Endothelial cell of umbilical vein (primary cell): ENCODE measurements at regions not wholly inside any gene's neighbourhood (a gene's known extent, or its start where the extent isn't known, plus 50 kb on each side); places are given as distances from the start of the nearest gene placed in this dataset.

Experiments
- BruUV-seq: library from RNA; stranded (reverse); fragments of 400-500 nt; replicated peaks from 2 replicates; lab custom pipeline; 2021; lab: Mats Ljungman, UMichigan
- CTCF ChIA-PET: fragments of 300-600, 350-600 bp; sonication (Branson Sonifier 250); formaldehyde crosslinking; loops from one replicate; lab custom pipeline; 2021; ENCODE audit warnings: antibody characterized with exemption, inconsistent platforms; lab: Charles Lee
- POLR2A ChIA-PET: fragments of 300-600, 350-600 bp; sonication (Branson Sonifier 250); formaldehyde crosslinking; loops from one replicate; lab custom pipeline; 2021; ENCODE audit warnings: antibody characterized with exemption, inconsistent platforms; lab: Charles Lee
- DNase-seq: peaks from one replicate; pipeline ENCODE4 v3.0.0-alpha.2; 2011; ENCODE audit warnings: low read depth, low spot score
- FAIRE-seq: peaks from 2 replicates; lab custom pipeline; 2011; peaks lifted over from hg19 to GRCh38; lab: Jason Lieb, UNC
- H2AFZ ChIP-seq: 2 replicates; pipeline ENCODE4 v1.6.0; 2012; ENCODE audit warnings: low read depth, low read length, control low read depth, inconsistent platforms
- H3K27ac ChIP-seq: 2 replicates; pipeline ENCODE4 v1.5.1; 2011; ENCODE audit warnings: low read depth, mild to moderate bottlenecking, control low read depth, low read length, moderate library complexity; ENCODE audit not compliant: insufficient read depth
- H3K27me3 ChIP-seq, 2 experiments: 2 replicates each; pipeline versions ENCODE4 v1.6.0 to v1.6.1; 2011; ENCODE audit warnings: low read length in 2 of 2, mixed read lengths in 1 of 2; ENCODE audit not compliant: control insufficient read depth in 2 of 2, insufficient read depth in 2 of 2
- H3K36me3 ChIP-seq, 2 experiments: 2 replicates in 1 of 2; 3 replicates in 1 of 2; pipeline ENCODE4 v1.5.1; 2011; ENCODE audit warnings: low read length in 2 of 2, mild to moderate bottlenecking in 1 of 2, moderate library complexity in 1 of 2; ENCODE audit not compliant: control insufficient read depth in 2 of 2, insufficient read depth in 2 of 2; ENCODE audit errors: extremely low read depth in 1 of 2
- H3K4me1 ChIP-seq: 3 replicates; pipeline ENCODE4 v1.5.1; 2011; ENCODE audit warnings: mild to moderate bottlenecking, low read length; ENCODE audit not compliant: control insufficient read depth, insufficient read depth; ENCODE audit errors: extremely low read depth
- H3K4me2 ChIP-seq: 2 replicates; pipeline ENCODE4 v1.6.1; 2011; ENCODE audit warnings: low read length, control low read depth, mixed read lengths; ENCODE audit not compliant: insufficient read depth
- H3K4me3 ChIP-seq, 3 experiments: fragments of 200-600 bp in 1 of 3; sonication (generic), shearing (Covaris generic) in 1 of 3; replicated peaks in 1 of 3; 2 replicates each; pipeline ENCODE4 v1.5.1; 2011 to 2016; ENCODE audit warnings: control low read depth in 3 of 3, low read length in 3 of 3, mild to moderate bottlenecking in 2 of 3, inconsistent platforms in 1 of 3, low read depth in 1 of 3, moderate library complexity in 1 of 3; ENCODE audit not compliant: insufficient read depth in 1 of 3
- H3K79me2 ChIP-seq: 2 replicates; pipeline ENCODE4 v1.6.0; 2012; ENCODE audit warnings: low read length, inconsistent platforms; ENCODE audit not compliant: control insufficient read depth, insufficient read depth
- H3K9ac ChIP-seq: replicated peaks from 2 replicates; pipeline ENCODE3; 2011; ENCODE audit warnings: low read length, control low read depth; ENCODE audit not compliant: insufficient read depth; ENCODE audit errors: extremely low read depth
- H3K9me1 ChIP-seq: replicated peaks from 3 replicates; pipeline ENCODE4 v1.6.0; 2011; ENCODE audit warnings: mild to moderate bottlenecking, low read length; ENCODE audit not compliant: control insufficient read depth, insufficient read depth; ENCODE audit errors: extremely low read depth
- H3K9me3 ChIP-seq: replicated peaks from 2 replicates; pipeline ENCODE4 v1.5.1; 2012; ENCODE audit warnings: low read length, inconsistent platforms; ENCODE audit not compliant: control insufficient read depth, insufficient read depth
- H4K20me1 ChIP-seq: replicated peaks from 2 replicates; pipeline ENCODE3; 2011; ENCODE audit warnings: mild to moderate bottlenecking, low read length; ENCODE audit not compliant: control insufficient read depth, insufficient read depth; ENCODE audit errors: extremely low read depth
- CTCF ChIP-seq, 2 donors: IDR thresholded peaks; 1 replicate in 1 of 2; 2 replicates in 1 of 2; pipeline ENCODE4 v1.5.1; 2011; ENCODE audit warnings: low read length in 2 of 2, mild to moderate bottlenecking in 2 of 2, moderate library complexity in 2 of 2, control low read depth in 1 of 2, inconsistent platforms in 1 of 2, low read depth in 1 of 2; ENCODE audit not compliant: insufficient read depth in 1 of 2; ENCODE audit errors: extremely low read depth in 1 of 2
- EZH2 ChIP-seq: IDR thresholded peaks from 2 replicates; pipeline ENCODE4 v1.6.1; 2012; ENCODE audit warnings: borderline replicate concordance, low read depth, mild to moderate bottlenecking, moderate library complexity, low read length, inconsistent platforms; ENCODE audit not compliant: severe bottlenecking
- FOS ChIP-seq: IDR thresholded peaks from 2 replicates; pipeline ENCODE4 v1.6.1; 2011; ENCODE audit warnings: mild to moderate bottlenecking, low read length, moderate library complexity, borderline replicate concordance; ENCODE audit not compliant: insufficient read depth
- GATA2 ChIP-seq: IDR thresholded peaks from 2 replicates; pipeline ENCODE4 v1.7.0; 2011; ENCODE audit warnings: low read depth, mild to moderate bottlenecking, moderate library complexity, mixed read lengths, low read length; ENCODE audit not compliant: insufficient read length, insufficient read depth
- JUN ChIP-seq: IDR thresholded peaks from 2 replicates; pipeline ENCODE4 v1.6.1; 2011; ENCODE audit warnings: borderline replicate concordance, low read depth; ENCODE audit not compliant: insufficient read length, insufficient read depth
- MAX ChIP-seq: IDR thresholded peaks from 2 replicates; pipeline ENCODE4 v1.6.1; 2011; ENCODE audit not compliant: insufficient read depth, insufficient read length
- MYC ChIP-seq: IDR thresholded peaks from one replicate; pipeline ENCODE4 v1.6.1; 2011; ENCODE audit warnings: mild to moderate bottlenecking, low read depth, low read length
- POLR2A ChIP-seq: IDR thresholded peaks from 2 replicates; pipeline ENCODE4 v1.6.1; 2012; ENCODE audit warnings: low read depth, mild to moderate bottlenecking, control low read depth, low read length
- POLR2AphosphoS5 ChIP-seq: IDR thresholded peaks from 2 replicates; pipeline ENCODE4 v1.6.1; 2012; ENCODE audit warnings: low read depth, mild to moderate bottlenecking, control low read depth, low read length, moderate library complexity; ENCODE audit not compliant: insufficient read depth
- dilution Hi-C: fragments of 300-500 bp; cut with MboI; formaldehyde crosslinking; loops from one replicate; pipeline ENCODE4 v1.15.0; 2019; ENCODE audit warnings: low sequenced_read_pairs; ENCODE audit not compliant: extremely low pct_ligation_motif_present
- intact Hi-C: fragments of 100-400 bp; cut with micrococcal nuclease; formaldehyde crosslinking; loops from one replicate; pipeline ENCODE4 v1.10.0; 2022

GRCh38 chr20:24190905-24191304, 202.3 kb upstream of the GGTLC1 start:
- POLR2A ChIA-PET: no interaction called here
- no peak for FAIRE-seq
- Histone ChIP-seq H3K36me3 (no peaks in the 10 kb centered on the region), H3K4me1 (no peaks in the 10 kb centered on the region), H4K20me1 (no peaks in the 10 kb centered on the region), H3K9me3 (no peaks in the 10 kb centered on the region), H3K4me3 (no peak overlapping the region), H2AFZ (no peak overlapping the region), H3K4me2 (no peak overlapping the region), H3K27ac (no peak overlapping the region), H3K9me1 (no peaks in the 10 kb centered on the region), H3K9ac (no peak overlapping the region), H3K79me2 (no peaks in the 10 kb centered on the region), H3K27me3 (no peaks in the 10 kb centered on the region)
- no TSS peak for BruUV-seq
- no peak for DNase-seq
- TF ChIP-seq POLR2A (no peak), JUN (no peak), MAX (no peak), CTCF (IDR thresholded peaks at IDR 0.05; ENCODE audit: extremely low read depth in 1 of 2, insufficient read depth in 1 of 2, low read depth in 1 of 2, low read length in 2 of 2) (no peak), FOS (no peak), EZH2 (no peak), POLR2AphosphoS5 (no peak), MYC (no peak), GATA2 (no peak)
- CTCF ChIA-PET: interaction anchor here (1.0 kb wide), 1 partner anchor 16 kb away, joined by 3 read pairs; no protein-coding TSS in a partner anchor
- dilution Hi-C loops (no loop called here), intact Hi-C loops (no loop called here)
